ENCODE measurements at regions not wholly inside any gene's neighbourhood (a gene's known extent, or its start where the extent isn't known, plus 50 kb on each side); places are given as distances from the start of the nearest gene placed in this dataset.

GRCh38 chr2:88258208-88258607 lies 88.1 kb downstream of the THNSL2 start:
- peaks cover 5% of the 10 kb centered on the region for H3K27me3 ChIP-seq (ENCODE audit: insufficient read depth, insufficient read length)

GRCh38 chr2:88254437-88255091 lies 84.4 kb downstream of the THNSL2 start:
- H3K4me1 ChIP-seq (ENCODE audit: insufficient read depth, insufficient read length): no peaks in the 10 kb centered on the region
- DNase-seq (ENCODE audit: low read depth, low spot score): no peak
- peaks cover 4% of the 10 kb centered on the region for H3K27me3 ChIP-seq (ENCODE audit: insufficient read depth, insufficient read length)
- TF ChIP-seq ZNF274 (IDR thresholded peaks at IDR 0.05; ENCODE audit: low read depth, low read length): no peak
- no peak for TF ChIP-seq YY1 (IDR thresholded peaks at IDR 0.05; ENCODE audit: insufficient read depth, insufficient read length)
- TF ChIP-seq SUZ12 (IDR thresholded peaks at IDR 0.05; ENCODE audit: extremely low read depth, insufficient read depth, insufficient read length): no peak
- no peak overlapping the region for H3K9ac ChIP-seq (ENCODE audit: insufficient read length, low read depth)
- no peaks in the 10 kb centered on the region for H3K9me3 ChIP-seq (ENCODE audit: insufficient read depth, low read length)
- no peak overlapping the region for H3K4me3 ChIP-seq (ENCODE audit: insufficient read length, low read depth)
- no peaks in the 10 kb centered on the region for H3K36me3 ChIP-seq (ENCODE audit: insufficient read depth, insufficient read length, low read length)

More at GRCh38 chr2:88258208-88258607, 88.1 kb downstream of the THNSL2 start:
- H3K36me3 ChIP-seq (ENCODE audit: insufficient read depth, insufficient read length, low read length): no peaks in the 10 kb centered on the region
- H3K9ac ChIP-seq (ENCODE audit: insufficient read length, low read depth): no peak overlapping the region
- no peaks in the 10 kb centered on the region for H3K4me1 ChIP-seq (ENCODE audit: insufficient read depth, insufficient read length)
- DNase-seq (ENCODE audit: low read depth, low spot score): no peak
- TF ChIP-seq YY1 (IDR thresholded peaks at IDR 0.05; ENCODE audit: insufficient read depth, insufficient read length): no peak
- no peak for TF ChIP-seq ZNF274 (IDR thresholded peaks at IDR 0.05; ENCODE audit: low read depth, low read length)
- TF ChIP-seq SUZ12 (IDR thresholded peaks at IDR 0.05; ENCODE audit: extremely low read depth, insufficient read depth, insufficient read length): no peak
- H3K4me3 ChIP-seq (ENCODE audit: insufficient read length, low read depth): no peak overlapping the region
- H3K9me3 ChIP-seq (ENCODE audit: insufficient read depth, low read length): no peaks in the 10 kb centered on the region

GRCh38 chr2:88253997-88254396 lies 83.9 kb downstream of the THNSL2 start:
- Histone ChIP-seq H3K36me3 (ENCODE audit: insufficient read depth, insufficient read length, low read length) (no peaks in the 10 kb centered on the region), H3K4me1 (ENCODE audit: insufficient read depth, insufficient read length) (no peaks in the 10 kb centered on the region), H3K9ac (ENCODE audit: insufficient read length, low read depth) (no peak overlapping the region), H3K27me3 (ENCODE audit: insufficient read depth, insufficient read length) (no peaks in the 10 kb centered on the region), H3K4me3 (ENCODE audit: insufficient read length, low read depth) (no peak overlapping the region), H3K9me3 (ENCODE audit: insufficient read depth, low read length) (no peaks in the 10 kb centered on the region)
- TF ChIP-seq YY1 (IDR thresholded peaks at IDR 0.05; ENCODE audit: insufficient read depth, insufficient read length) (no peak), SUZ12 (IDR thresholded peaks at IDR 0.05; ENCODE audit: extremely low read depth, insufficient read depth, insufficient read length) (no peak), ZNF274 (IDR thresholded peaks at IDR 0.05; ENCODE audit: low read depth, low read length) (no peak)
- DNase-seq (ENCODE audit: low read depth, low spot score): no peak

- no peak for DNase-seq (ENCODE audit: low read depth, low spot score)
- H3K27me3 ChIP-seq (ENCODE audit: insufficient read depth, insufficient read length): no peaks in the 10 kb centered on the region
- H3K4me3 ChIP-seq (ENCODE audit: insufficient read length, low read depth): no peak overlapping the region
- no peaks in the 10 kb centered on the region for H3K36me3 ChIP-seq (ENCODE audit: insufficient read depth, insufficient read length, low read length)
- no peaks in the 10 kb centered on the region for H3K9me3 ChIP-seq (ENCODE audit: insufficient read depth, low read length)
- TF ChIP-seq YY1 (IDR thresholded peaks at IDR 0.05; ENCODE audit: insufficient read depth, insufficient read length) (no peak), ZNF274 (IDR thresholded peaks at IDR 0.05; ENCODE audit: low read depth, low read length) (no peak), SUZ12 (IDR thresholded peaks at IDR 0.05; ENCODE audit: extremely low read depth, insufficient read depth, insufficient read length) (no peak)
- H3K4me1 ChIP-seq (ENCODE audit: insufficient read depth, insufficient read length): no peaks in the 10 kb centered on the region
- no peak overlapping the region for H3K9ac ChIP-seq (ENCODE audit: insufficient read length, low read depth)
These were observed 83.2 kb downstream of the THNSL2 start for GRCh38 chr2:88253375-88253774.

- H3K27me3 ChIP-seq (ENCODE audit: insufficient read depth, insufficient read length): no peaks in the 10 kb centered on the region
- TF ChIP-seq ZNF274 (IDR thresholded peaks at IDR 0.05; ENCODE audit: low read depth, low read length): no peak
- no peak for TF ChIP-seq YY1 (IDR thresholded peaks at IDR 0.05; ENCODE audit: insufficient read depth, insufficient read length)
- no peak for TF ChIP-seq SUZ12 (IDR thresholded peaks at IDR 0.05; ENCODE audit: extremely low read depth, insufficient read depth, insufficient read length)
- H3K9ac ChIP-seq (ENCODE audit: insufficient read length, low read depth): no peak overlapping the region
These were observed 82.5 kb downstream of the THNSL2 start for GRCh38 chr2:88252646-88253045.

GRCh38 chr2:88252111-88252510 lies 82.0 kb downstream of the THNSL2 start:
- Histone ChIP-seq H3K36me3 (ENCODE audit: insufficient read depth, insufficient read length, low read length) (no peaks in the 10 kb centered on the region), H3K9me3 (ENCODE audit: insufficient read depth, low read length) (no peaks in the 10 kb centered on the region), H3K9ac (ENCODE audit: insufficient read length, low read depth) (no peak overlapping the region), H3K4me3 (ENCODE audit: insufficient read length, low read depth) (no peak overlapping the region), H3K27me3 (ENCODE audit: insufficient read depth, insufficient read length) (no peaks in the 10 kb centered on the region), H3K4me1 (ENCODE audit: insufficient read depth, insufficient read length) (no peaks in the 10 kb centered on the region)
- DNase-seq (ENCODE audit: low read depth, low spot score): no peak
- TF ChIP-seq ZNF274 (IDR thresholded peaks at IDR 0.05; ENCODE audit: low read depth, low read length) (no peak), SUZ12 (IDR thresholded peaks at IDR 0.05; ENCODE audit: extremely low read depth, insufficient read depth, insufficient read length) (no peak), YY1 (IDR thresholded peaks at IDR 0.05; ENCODE audit: insufficient read depth, insufficient read length) (no peak)

More at GRCh38 chr2:88252646-88253045, 82.5 kb downstream of the THNSL2 start:
- H3K9me3 ChIP-seq (ENCODE audit: insufficient read depth, low read length): no peaks in the 10 kb centered on the region
- no peak for DNase-seq (ENCODE audit: low read depth, low spot score)
- no peaks in the 10 kb centered on the region for H3K4me1 ChIP-seq (ENCODE audit: insufficient read depth, insufficient read length)
- no peaks in the 10 kb centered on the region for H3K36me3 ChIP-seq (ENCODE audit: insufficient read depth, insufficient read length, low read length)
- no peak overlapping the region for H3K4me3 ChIP-seq (ENCODE audit: insufficient read length, low read depth)

- Histone ChIP-seq H3K9ac (ENCODE audit: insufficient read length, low read depth) (no peak overlapping the region), H3K36me3 (ENCODE audit: insufficient read depth, insufficient read length, low read length) (no peaks in the 10 kb centered on the region), H3K4me1 (ENCODE audit: insufficient read depth, insufficient read length) (no peaks in the 10 kb centered on the region), H3K4me3 (ENCODE audit: insufficient read length, low read depth) (no peak overlapping the region), H3K27me3 (ENCODE audit: insufficient read depth, insufficient read length) (no peaks in the 10 kb centered on the region), H3K9me3 (ENCODE audit: insufficient read depth, low read length) (no peaks in the 10 kb centered on the region)
- TF ChIP-seq YY1 (IDR thresholded peaks at IDR 0.05; ENCODE audit: insufficient read depth, insufficient read length) (no peak), ZNF274 (IDR thresholded peaks at IDR 0.05; ENCODE audit: low read depth, low read length) (no peak), SUZ12 (IDR thresholded peaks at IDR 0.05; ENCODE audit: extremely low read depth, insufficient read depth, insufficient read length) (no peak)
- DNase-seq (ENCODE audit: low read depth, low spot score): no peak
These were observed 80.3 kb downstream of the THNSL2 start for GRCh38 chr2:88250404-88250803.

Data from NT2/D1 (cell line).